ENCODE measurements at regions not wholly inside any gene's neighbourhood (a gene's known extent, or its start where the extent isn't known, plus 50 kb on each side); places are given as distances from the start of the nearest gene placed in this dataset.

DNA sequence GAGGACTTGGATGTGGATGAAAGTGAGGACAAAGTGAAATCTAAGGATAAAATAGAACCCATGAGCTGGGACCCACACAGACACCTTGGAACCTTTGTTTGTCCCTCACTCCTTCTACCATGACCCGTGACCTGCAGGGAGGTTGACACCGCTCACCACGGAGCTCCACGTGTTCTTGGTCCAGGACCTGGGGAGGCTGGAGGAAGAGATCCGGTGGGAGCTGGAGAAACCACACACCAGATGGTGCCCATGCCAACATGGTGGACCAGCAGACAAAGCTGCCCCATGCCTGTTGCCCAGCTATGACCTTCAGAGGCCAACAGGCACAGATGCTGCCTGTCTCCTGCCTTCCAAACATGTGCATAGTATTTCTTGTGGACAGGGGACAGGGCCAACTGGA, 721.9 kb downstream of the PTPRU start:
- no peak for DNase-seq
- H3K36me3 ChIP-seq = no peaks in the 10 kb centered on the region
- intact Hi-C loops (cut with DNase I) = no loop called here
- H3K27me3 ChIP-seq = no peaks in the 10 kb centered on the region
- 88 to 95% methylated on average over 5 of the region's 5 CpGs for WGBS, 2 donors
- no peaks in the 10 kb centered on the region for H3K4me1 ChIP-seq
- no peak overlapping the region for H3K4me3 ChIP-seq (replicated peaks in 1 of 3)
- no peaks in the 10 kb centered on the region for H3K9me3 ChIP-seq
- H3K27ac ChIP-seq = no peak overlapping the region
- TF ChIP-seq POLR2A (IDR thresholded peaks at IDR 0.05) = no peak
- TF ChIP-seq CTCF (IDR thresholded peaks at IDR 0.05) = no peak

- H3K4me1 ChIP-seq = no peaks in the 10 kb centered on the region
- no peak overlapping the region for H3K27ac ChIP-seq
- no peaks in the 10 kb centered on the region for H3K36me3 ChIP-seq
- 82 to 94% methylated on average over 4 of the region's 4 CpGs for WGBS, 2 donors
- DNase-seq = no peak
- intact Hi-C loops (cut with DNase I) = no loop called here
- no peaks in the 10 kb centered on the region for H3K27me3 ChIP-seq
- H3K9me3 ChIP-seq = no peaks in the 10 kb centered on the region
- no peak overlapping the region for H3K4me3 ChIP-seq (replicated peaks in 1 of 3)
- TF ChIP-seq POLR2A (IDR thresholded peaks at IDR 0.05) (no peak), CTCF (IDR thresholded peaks at IDR 0.05) (no peak)
These were observed 720.2 kb downstream of the PTPRU start for GRCh38 chr1:29956349-29957030.

- Histone ChIP-seq H3K27me3 (no peaks in the 10 kb centered on the region), H3K36me3 (no peaks in the 10 kb centered on the region), H3K9me3 (no peaks in the 10 kb centered on the region), H3K27ac (no peak overlapping the region), H3K4me1 (no peaks in the 10 kb centered on the region), H3K4me3 (replicated peaks in 1 of 3) (no peak overlapping the region)
- TF ChIP-seq POLR2A (IDR thresholded peaks at IDR 0.05) = no peak
- TF ChIP-seq CTCF (IDR thresholded peaks at IDR 0.05) = no peak
- WGBS, 2 donors = 84 to 93% methylated on average over 3 of the region's 3 CpGs
- intact Hi-C loops (cut with DNase I) = no loop called here
- DNase-seq = no peak
These were observed 718.3 kb downstream of the PTPRU start for GRCh38 chr1:29954591-29954990.

DNA sequence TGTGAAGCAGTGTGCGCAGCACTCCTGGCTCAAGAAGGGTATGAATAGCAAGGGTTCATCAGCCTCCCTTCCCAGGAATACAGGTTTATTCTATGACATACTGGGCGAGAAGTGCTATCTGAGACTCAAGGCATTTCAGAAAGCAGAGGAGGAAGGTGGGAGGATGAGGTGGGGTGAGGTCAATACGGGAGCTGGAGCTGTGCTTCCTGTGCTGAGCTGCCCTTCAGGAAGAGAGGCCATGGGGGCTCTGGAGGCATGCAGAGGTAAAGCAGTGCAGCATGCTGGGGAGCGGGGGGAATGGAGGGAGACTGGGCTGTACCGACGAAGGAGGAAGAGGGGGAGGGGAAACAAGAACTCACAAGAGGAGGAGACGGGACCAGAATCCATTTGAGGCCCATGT, 717.6 kb downstream of the PTPRU start:
- H3K4me1 ChIP-seq = no peaks in the 10 kb centered on the region

More for the DNA sequence above, 717.6 kb downstream of the PTPRU start:
- no peaks in the 10 kb centered on the region for H3K27me3 ChIP-seq
- WGBS, 2 donors = 52 to 57% methylated on average over 7 of the region's 7 CpGs
- TF ChIP-seq CTCF (IDR thresholded peaks at IDR 0.05) = no peak
- no peak for TF ChIP-seq POLR2A (IDR thresholded peaks at IDR 0.05)
- H3K9me3 ChIP-seq = no peaks in the 10 kb centered on the region
- H3K4me3 ChIP-seq (replicated peaks in 1 of 3) = no peak overlapping the region
- intact Hi-C loops (cut with DNase I) = no loop called here
- no peaks in the 10 kb centered on the region for H3K36me3 ChIP-seq
- no peak overlapping the region for H3K27ac ChIP-seq
- no peak for DNase-seq

Measured in thyroid gland (tissue), 4 donors.